ENCODE measurements at regions not wholly inside any gene's neighbourhood (a gene's known extent, or its start where the extent isn't known, plus 50 kb on each side); places are given as distances from the start of the nearest gene placed in this dataset.

DNA sequence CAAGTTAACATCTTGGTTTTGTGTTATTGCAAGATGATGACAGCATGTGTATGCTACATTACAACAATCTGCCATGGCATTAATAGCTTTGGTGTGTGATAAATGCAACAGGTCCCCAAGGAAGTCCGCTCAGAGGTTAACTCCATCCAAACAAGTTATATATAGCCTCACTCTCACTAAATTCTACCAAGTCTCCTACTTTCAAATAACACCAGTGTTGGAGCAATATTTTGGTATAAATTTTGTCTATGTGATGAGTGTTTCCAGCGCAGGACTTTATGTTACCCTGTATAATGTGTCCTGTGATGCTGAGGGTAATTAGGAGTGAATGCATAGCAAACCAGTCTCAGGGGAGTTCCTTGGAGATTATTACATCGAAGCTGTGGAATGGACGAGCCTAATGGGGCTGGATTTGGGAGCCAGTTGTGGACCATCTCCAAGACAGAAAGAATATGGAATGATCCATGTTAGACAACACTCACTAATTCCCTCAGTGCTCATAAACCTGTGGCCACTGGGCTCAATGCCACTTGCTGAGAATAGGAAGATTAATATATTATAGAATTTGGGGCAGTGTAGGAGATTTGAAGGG, 127.6 kb upstream of the CXCL12 start:
- 95% methylated on average over 3 of the region's 4 CpGs for WGBS (ENCODE audit: insufficient coverage)
- Histone ChIP-seq H3K9ac (ENCODE audit: insufficient read depth, low read length, poor library complexity, severe bottlenecking) (no peak overlapping the region), H3K4me2 (replicated peaks; ENCODE audit: extremely low read depth, low read length, poor library complexity, severe bottlenecking) (no peak overlapping the region), H4K20me1 (ENCODE audit: insufficient read depth, low read length) (no peaks in the 10 kb centered on the region), H3K9me3 (replicated peaks in 1 of 2; ENCODE audit: control insufficient read depth in 1 of 2, insufficient read depth in 1 of 2, low read length in 2 of 2) (no peaks in the 10 kb centered on the region), H3K36me3 (replicated peaks in 1 of 2; ENCODE audit: control insufficient read depth in 1 of 2, insufficient read depth in 2 of 2, low read length in 2 of 2) (no peaks in the 10 kb centered on the region), H3K79me2 (ENCODE audit: insufficient read depth, low read length) (no peaks in the 10 kb centered on the region), H3K4me1 (ENCODE audit: control insufficient read depth in 1 of 2, insufficient read depth in 2 of 2, low read length in 2 of 2) (no peaks in the 10 kb centered on the region), H2AFZ (ENCODE audit: insufficient read depth, low read depth, low read length, poor library complexity, severe bottlenecking) (no peak overlapping the region), H3K27me3 (ENCODE audit: control insufficient read depth in 2 of 2, insufficient read depth in 2 of 2, low read length in 2 of 2) (no peaks in the 10 kb centered on the region), H3K27ac (ENCODE audit: low read depth in 1 of 2, low read length in 2 of 2) (no peak overlapping the region), H3K4me3 (replicated peaks in 1 of 3; ENCODE audit: low read depth in 2 of 3, low read length in 3 of 3) (no peak overlapping the region)
- no peaks in the 10 kb centered on the region for H3K36me3 Mint-ChIP-seq
- no peak for DNase-seq
- TF ChIP-seq, protein P1, sequence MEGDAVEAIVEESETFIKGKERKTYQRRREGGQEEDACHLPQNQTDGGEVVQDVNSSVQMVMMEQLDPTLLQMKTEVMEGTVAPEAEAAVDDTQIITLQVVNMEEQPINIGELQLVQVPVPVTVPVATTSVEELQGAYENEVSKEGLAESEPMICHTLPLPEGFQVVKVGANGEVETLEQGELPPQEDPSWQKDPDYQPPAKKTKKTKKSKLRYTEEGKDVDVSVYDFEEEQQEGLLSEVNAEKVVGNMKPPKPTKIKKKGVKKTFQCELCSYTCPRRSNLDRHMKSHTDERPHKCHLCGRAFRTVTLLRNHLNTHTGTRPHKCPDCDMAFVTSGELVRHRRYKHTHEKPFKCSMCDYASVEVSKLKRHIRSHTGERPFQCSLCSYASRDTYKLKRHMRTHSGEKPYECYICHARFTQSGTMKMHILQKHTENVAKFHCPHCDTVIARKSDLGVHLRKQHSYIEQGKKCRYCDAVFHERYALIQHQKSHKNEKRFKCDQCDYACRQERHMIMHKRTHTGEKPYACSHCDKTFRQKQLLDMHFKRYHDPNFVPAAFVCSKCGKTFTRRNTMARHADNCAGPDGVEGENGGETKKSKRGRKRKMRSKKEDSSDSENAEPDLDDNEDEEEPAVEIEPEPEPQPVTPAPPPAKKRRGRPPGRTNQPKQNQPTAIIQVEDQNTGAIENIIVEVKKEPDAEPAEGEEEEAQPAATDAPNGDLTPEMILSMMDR (IDR thresholded peaks at IDR 0.05), result no peak
- no peak overlapping the region for H3K27ac Mint-ChIP-seq
- H3K4me3 Mint-ChIP-seq, result no peak overlapping the region
- peaks cover 0 to 2% (median 1%) of the 10 kb centered on the region in 3 donors for H3K27me3 Mint-ChIP-seq (ENCODE audit: low read depth in 3 of 3)
- intact Hi-C loops (cut with micrococcal nuclease), result no loop called here
- H3K9me3 Mint-ChIP-seq, result peaks cover 0 to 2% (median 0%) of the 10 kb centered on the region in 7 donors
- peaks cover 5% of the 10 kb centered on the region for H3K4me1 Mint-ChIP-seq

DNA sequence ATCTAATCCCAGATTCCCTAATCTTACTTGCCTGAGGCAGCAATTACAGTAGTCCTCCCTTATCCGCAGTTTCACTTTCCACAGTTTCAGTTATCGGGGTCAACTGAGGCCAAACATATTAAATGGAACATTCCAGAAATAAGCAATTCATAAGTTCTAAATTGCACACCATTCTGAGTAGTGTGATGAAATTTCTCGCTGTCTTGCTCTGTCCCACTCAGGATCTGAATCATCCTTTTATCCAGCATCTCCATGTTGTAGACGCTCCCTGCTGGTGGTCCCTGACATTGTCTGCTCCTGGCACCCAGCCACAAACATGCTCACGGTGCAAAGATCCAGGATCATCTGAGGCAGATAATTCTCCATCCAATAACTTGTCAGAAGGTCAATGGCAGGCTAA, 128.7 kb upstream of the CXCL12 start:
- Histone ChIP-seq H4K20me1 (ENCODE audit: insufficient read depth, low read length) (no peaks in the 10 kb centered on the region), H3K79me2 (ENCODE audit: insufficient read depth, low read length) (no peaks in the 10 kb centered on the region), H3K4me1 (ENCODE audit: control insufficient read depth in 1 of 2, insufficient read depth in 2 of 2, low read length in 2 of 2) (no peaks in the 10 kb centered on the region), H3K9me3 (replicated peaks in 1 of 2; ENCODE audit: control insufficient read depth in 1 of 2, insufficient read depth in 1 of 2, low read length in 2 of 2) (no peaks in the 10 kb centered on the region), H3K9ac (ENCODE audit: insufficient read depth, low read length, poor library complexity, severe bottlenecking) (no peak overlapping the region), H3K4me3 (replicated peaks in 1 of 3; ENCODE audit: low read depth in 2 of 3, low read length in 3 of 3) (no peak overlapping the region), H2AFZ (ENCODE audit: insufficient read depth, low read depth, low read length, poor library complexity, severe bottlenecking) (no peak overlapping the region), H3K36me3 (replicated peaks in 1 of 2; ENCODE audit: control insufficient read depth in 1 of 2, insufficient read depth in 2 of 2, low read length in 2 of 2) (no peaks in the 10 kb centered on the region), H3K27ac (ENCODE audit: low read depth in 1 of 2, low read length in 2 of 2) (no peak overlapping the region), H3K4me2 (replicated peaks; ENCODE audit: extremely low read depth, low read length, poor library complexity, severe bottlenecking) (no peak overlapping the region), H3K27me3 (ENCODE audit: control insufficient read depth in 2 of 2, insufficient read depth in 2 of 2, low read length in 2 of 2) (no peaks in the 10 kb centered on the region)
- no peak overlapping the region for H3K27ac Mint-ChIP-seq
- intact Hi-C loops (cut with micrococcal nuclease), result no loop called here
- H3K4me1 Mint-ChIP-seq, result peaks cover 5% of the 10 kb centered on the region
- no peak overlapping the region for H3K4me3 Mint-ChIP-seq
- DNase-seq, result no peak
- peaks cover 0 to 2% (median 0%) of the 10 kb centered on the region in 7 donors for H3K9me3 Mint-ChIP-seq
- 71% methylated on average over 2 of the region's 5 CpGs for WGBS (ENCODE audit: insufficient coverage)
- H3K36me3 Mint-ChIP-seq, result no peaks in the 10 kb centered on the region
- TF ChIP-seq, protein P1 (IDR thresholded peaks at IDR 0.05), result no peak
- H3K27me3 Mint-ChIP-seq (ENCODE audit: low read depth in 3 of 3), result peaks cover 0 to 1% (median 1%) of the 10 kb centered on the region in 3 donors

Data from CD14-positive monocyte (primary cell).